ENCODE measurements at regions not wholly inside any gene's neighbourhood (a gene's known extent, or its start where the extent isn't known, plus 50 kb on each side); places are given as distances from the start of the nearest gene placed in this dataset.

DNA sequence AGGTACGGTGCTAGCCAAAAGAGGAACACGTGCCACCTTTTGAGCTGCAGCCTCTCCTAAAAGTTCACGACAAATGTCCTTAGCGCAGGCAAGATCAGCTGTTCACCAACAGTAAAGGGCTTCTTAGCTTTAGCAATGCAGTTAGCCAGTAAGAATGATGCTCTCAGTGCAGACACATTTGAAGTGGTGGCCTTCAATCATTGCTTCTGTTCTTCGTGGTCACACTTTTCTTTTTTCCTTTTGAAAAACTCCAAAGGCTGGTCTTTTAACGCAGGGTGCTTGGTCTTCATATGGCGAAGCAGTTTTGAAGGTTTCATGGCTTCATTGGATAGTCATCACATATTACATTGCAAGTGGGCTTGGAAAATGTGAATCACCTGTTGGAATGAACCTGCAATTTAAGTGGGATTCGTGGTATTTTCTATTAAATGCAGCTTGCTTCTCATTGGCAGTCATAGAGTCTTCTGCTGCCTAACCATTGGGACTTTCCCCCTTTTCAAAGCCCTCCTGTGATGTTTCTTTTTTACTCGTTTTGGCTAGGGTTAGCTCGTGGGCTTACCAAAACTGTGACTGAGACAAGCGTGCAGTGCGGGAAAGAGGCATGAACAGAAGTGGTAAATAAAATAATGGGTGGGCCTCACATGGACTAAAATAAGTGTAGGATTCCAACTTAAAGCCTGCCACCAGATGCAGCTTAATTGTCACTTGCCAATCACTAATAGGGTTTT, 100.9 kb downstream of the MRPL36 start:
- no peaks in the 10 kb centered on the region for H3K4me1 Mint-ChIP-seq
- H3K27me3 ChIP-seq (ENCODE audit: control insufficient read depth in 2 of 2, insufficient read depth in 2 of 2, low read length in 2 of 2), result no peaks in the 10 kb centered on the region
- WGBS (ENCODE audit: insufficient coverage), result 95% methylated on average over 9 of the region's 12 CpGs
- H3K4me3 ChIP-seq (replicated peaks in 1 of 3; ENCODE audit: low read depth in 2 of 3, low read length in 3 of 3), result no peak overlapping the region
- no peaks in the 10 kb centered on the region for H3K79me2 ChIP-seq (ENCODE audit: insufficient read depth, low read length)
- no peaks in the 10 kb centered on the region for H4K20me1 ChIP-seq (ENCODE audit: insufficient read depth, low read length)
- intact Hi-C loops (cut with micrococcal nuclease), result no loop called here
- no peak overlapping the region for H3K27ac Mint-ChIP-seq
- TF ChIP-seq CTCF (IDR thresholded peaks at IDR 0.05), result no peak
- no peaks in the 10 kb centered on the region for H3K36me3 Mint-ChIP-seq
- H3K27ac ChIP-seq (ENCODE audit: low read depth in 1 of 2, low read length in 2 of 2), result no peak overlapping the region
- peaks cover 6 to 17% (median 7%) of the 10 kb centered on the region in 3 donors for H3K27me3 Mint-ChIP-seq (ENCODE audit: low read depth in 3 of 3)
- no peaks in the 10 kb centered on the region for H3K4me1 ChIP-seq (ENCODE audit: control insufficient read depth in 1 of 2, insufficient read depth in 2 of 2, low read length in 2 of 2)
- no peak for DNase-seq
- no peak overlapping the region for H2AFZ ChIP-seq (ENCODE audit: insufficient read depth, low read depth, low read length, poor library complexity, severe bottlenecking)
- H3K4me2 ChIP-seq (replicated peaks; ENCODE audit: extremely low read depth, low read length, poor library complexity, severe bottlenecking), result no peak overlapping the region
- H3K36me3 ChIP-seq (replicated peaks in 1 of 2; ENCODE audit: control insufficient read depth in 1 of 2, insufficient read depth in 2 of 2, low read length in 2 of 2), result no peaks in the 10 kb centered on the region
- no peaks in the 10 kb centered on the region for H3K9me3 ChIP-seq (replicated peaks in 1 of 2; ENCODE audit: control insufficient read depth in 1 of 2, insufficient read depth in 1 of 2, low read length in 2 of 2)
- H3K9me3 Mint-ChIP-seq, result peaks cover 0 to 3% (median 0%) of the 10 kb centered on the region in 7 donors
- H3K9ac ChIP-seq (ENCODE audit: insufficient read depth, low read length, poor library complexity, severe bottlenecking), result no peak overlapping the region
- no peak overlapping the region for H3K4me3 Mint-ChIP-seq

GRCh38 chr5:1692381-1692780, 107.3 kb downstream of the MRPL36 start:
- Mint-ChIP-seq H3K4me1 (no peaks in the 10 kb centered on the region), H3K36me3 (no peaks in the 10 kb centered on the region), H3K9me3 (peaks cover 0 to 9% (median 2%) of the 10 kb centered on the region in 7 donors), H3K27ac (no peak overlapping the region), H3K27me3 (ENCODE audit: low read depth in 3 of 3) (peaks cover 4 to 13% (median 10%) of the 10 kb centered on the region in 3 donors), H3K4me3 (no peak overlapping the region)
- H3K27me3 ChIP-seq (ENCODE audit: control insufficient read depth in 2 of 2, insufficient read depth in 2 of 2, low read length in 2 of 2), result no peaks in the 10 kb centered on the region
- no peak for DNase-seq
- intact Hi-C loops (cut with micrococcal nuclease), result no loop called here
- H3K9me3 ChIP-seq (replicated peaks in 1 of 2; ENCODE audit: control insufficient read depth in 1 of 2, insufficient read depth in 1 of 2, low read length in 2 of 2), result no peaks in the 10 kb centered on the region
- no peak overlapping the region for H3K27ac ChIP-seq (ENCODE audit: low read depth in 1 of 2, low read length in 2 of 2)
- H3K79me2 ChIP-seq (ENCODE audit: insufficient read depth, low read length), result no peaks in the 10 kb centered on the region
- TF ChIP-seq CTCF (IDR thresholded peaks at IDR 0.05), result no peak
- no peak overlapping the region for H3K9ac ChIP-seq (ENCODE audit: insufficient read depth, low read length, poor library complexity, severe bottlenecking)
- H4K20me1 ChIP-seq (ENCODE audit: insufficient read depth, low read length), result no peaks in the 10 kb centered on the region
- 52% methylated on average over 2 of the region's 2 CpGs for WGBS (ENCODE audit: insufficient coverage)
- no peaks in the 10 kb centered on the region for H3K36me3 ChIP-seq (replicated peaks in 1 of 2; ENCODE audit: control insufficient read depth in 1 of 2, insufficient read depth in 2 of 2, low read length in 2 of 2)
- H3K4me3 ChIP-seq (replicated peaks in 1 of 3; ENCODE audit: low read depth in 2 of 3, low read length in 3 of 3), result no peak overlapping the region
- H3K4me1 ChIP-seq (ENCODE audit: control insufficient read depth in 1 of 2, insufficient read depth in 2 of 2, low read length in 2 of 2), result no peaks in the 10 kb centered on the region
- H3K4me2 ChIP-seq (replicated peaks; ENCODE audit: extremely low read depth, low read length, poor library complexity, severe bottlenecking), result no peak overlapping the region
- no peak overlapping the region for H2AFZ ChIP-seq (ENCODE audit: insufficient read depth, low read depth, low read length, poor library complexity, severe bottlenecking)

Measured in CD14-positive monocyte (primary cell).